KMS-11 (cell line): ENCODE measurements at regions not wholly inside any gene's neighbourhood (a gene's known extent, or its start where the extent isn't known, plus 50 kb on each side); places are given as distances from the start of the nearest gene placed in this dataset.

ENCODE experiments used
- H2AFZ ChIP-seq: fragments of 200-600 bp; sonication (generic); 2 replicates; pipeline ENCODE4 v1.6.1; 2016; ENCODE audit warnings: antibody characterized with exemption, mixed run types, low read depth
- H3K27ac ChIP-seq: fragments of 200-600 bp; sonication (generic); 2 replicates; pipeline ENCODE4 v1.6.1; 2016; ENCODE audit warnings: mild to moderate bottlenecking, mixed run types
- H3K27me3 ChIP-seq: fragments of 200-600 bp; sonication (generic); 2 replicates; pipeline ENCODE4 v1.6.1; 2017; ENCODE audit warnings: mild to moderate bottlenecking, low read depth, mixed run types, moderate library complexity; ENCODE audit not compliant: insufficient read depth
- H3K36me3 ChIP-seq: fragments of 200-600 bp; sonication (generic); 2 replicates; pipeline ENCODE4 v1.6.1; 2017; ENCODE audit warnings: mild to moderate bottlenecking, mixed run types; ENCODE audit not compliant: insufficient read depth
- H3K4me1 ChIP-seq: fragments of 200-600 bp; sonication (generic); 2 replicates; pipeline ENCODE4 v1.6.1; 2016; ENCODE audit warnings: mild to moderate bottlenecking, low read depth, mixed run types; ENCODE audit not compliant: poor library complexity, severe bottlenecking
- H3K4me2 ChIP-seq: fragments of 200-600 bp; sonication (generic); 2 replicates; pipeline ENCODE4 v1.7.0; 2016; ENCODE audit warnings: mild to moderate bottlenecking, mixed run types
- H3K4me3 ChIP-seq: fragments of 200-600 bp; sonication (generic); IDR thresholded peaks from 2 replicates; pipeline ENCODE4 v1.6.1; 2017; ENCODE audit warnings: low read depth, low read length, mixed read lengths; ENCODE audit not compliant: insufficient read depth
- H3K79me2 ChIP-seq: fragments of 200-600 bp; sonication (generic); 2 replicates; pipeline ENCODE4 v1.6.1; 2016; ENCODE audit warnings: low read depth, mixed run types; ENCODE audit not compliant: insufficient read depth
- H3K9ac ChIP-seq: fragments of 200-600 bp; sonication (generic); 2 replicates; pipeline ENCODE4 v1.6.1; 2016; ENCODE audit warnings: mild to moderate bottlenecking, mixed run types
- H4K20me1 ChIP-seq: fragments of 200-600 bp; sonication (generic); 2 replicates; pipeline ENCODE4 v1.6.1; 2016; ENCODE audit warnings: mild to moderate bottlenecking, mixed run types; ENCODE audit not compliant: insufficient read depth
- TF ChIP-seq, protein P1 (sequence below): fragments of 200-600 bp; sonication (generic); conservative IDR thresholded peaks from 2 replicates; pipeline ENCODE4 v1.6.1; 2017; ENCODE audit warnings: low read depth, mild to moderate bottlenecking, antibody characterized with exemption, low read length, moderate library complexity, mixed read lengths

DNA sequence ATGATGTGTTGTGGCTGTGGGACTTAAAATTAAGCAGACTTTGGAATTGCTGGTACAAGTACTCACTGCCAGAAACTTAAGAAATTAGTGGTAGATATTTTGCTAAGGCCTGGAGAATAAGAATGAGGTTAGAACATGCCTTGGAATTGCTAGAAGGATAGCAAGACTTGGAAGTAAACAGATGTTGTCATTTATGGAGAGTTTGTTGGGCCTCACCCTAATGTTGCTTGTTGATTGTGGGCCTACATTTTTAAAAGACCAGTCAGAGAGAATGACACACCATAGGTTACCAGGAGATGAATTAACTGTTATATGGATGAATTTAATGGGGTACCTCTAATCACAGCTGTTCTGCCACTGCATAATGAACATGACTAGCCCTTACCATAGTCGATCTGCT is 120.1 kb upstream of the GAS1 start:
- Histone ChIP-seq H3K4me1 (no peaks in the 10 kb centered on the region), H3K79me2 (no peaks in the 10 kb centered on the region), H3K9ac (no peak overlapping the region), H3K4me3 (no peak overlapping the region), H3K27ac (no peak overlapping the region), H2AFZ (no peak overlapping the region), H3K36me3 (no peaks in the 10 kb centered on the region), H3K27me3 (no peaks in the 10 kb centered on the region), H4K20me1 (no peaks in the 10 kb centered on the region), H3K4me2 (no peak overlapping the region)
- TF ChIP-seq, protein P1, sequence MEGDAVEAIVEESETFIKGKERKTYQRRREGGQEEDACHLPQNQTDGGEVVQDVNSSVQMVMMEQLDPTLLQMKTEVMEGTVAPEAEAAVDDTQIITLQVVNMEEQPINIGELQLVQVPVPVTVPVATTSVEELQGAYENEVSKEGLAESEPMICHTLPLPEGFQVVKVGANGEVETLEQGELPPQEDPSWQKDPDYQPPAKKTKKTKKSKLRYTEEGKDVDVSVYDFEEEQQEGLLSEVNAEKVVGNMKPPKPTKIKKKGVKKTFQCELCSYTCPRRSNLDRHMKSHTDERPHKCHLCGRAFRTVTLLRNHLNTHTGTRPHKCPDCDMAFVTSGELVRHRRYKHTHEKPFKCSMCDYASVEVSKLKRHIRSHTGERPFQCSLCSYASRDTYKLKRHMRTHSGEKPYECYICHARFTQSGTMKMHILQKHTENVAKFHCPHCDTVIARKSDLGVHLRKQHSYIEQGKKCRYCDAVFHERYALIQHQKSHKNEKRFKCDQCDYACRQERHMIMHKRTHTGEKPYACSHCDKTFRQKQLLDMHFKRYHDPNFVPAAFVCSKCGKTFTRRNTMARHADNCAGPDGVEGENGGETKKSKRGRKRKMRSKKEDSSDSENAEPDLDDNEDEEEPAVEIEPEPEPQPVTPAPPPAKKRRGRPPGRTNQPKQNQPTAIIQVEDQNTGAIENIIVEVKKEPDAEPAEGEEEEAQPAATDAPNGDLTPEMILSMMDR: no peak

DNA sequence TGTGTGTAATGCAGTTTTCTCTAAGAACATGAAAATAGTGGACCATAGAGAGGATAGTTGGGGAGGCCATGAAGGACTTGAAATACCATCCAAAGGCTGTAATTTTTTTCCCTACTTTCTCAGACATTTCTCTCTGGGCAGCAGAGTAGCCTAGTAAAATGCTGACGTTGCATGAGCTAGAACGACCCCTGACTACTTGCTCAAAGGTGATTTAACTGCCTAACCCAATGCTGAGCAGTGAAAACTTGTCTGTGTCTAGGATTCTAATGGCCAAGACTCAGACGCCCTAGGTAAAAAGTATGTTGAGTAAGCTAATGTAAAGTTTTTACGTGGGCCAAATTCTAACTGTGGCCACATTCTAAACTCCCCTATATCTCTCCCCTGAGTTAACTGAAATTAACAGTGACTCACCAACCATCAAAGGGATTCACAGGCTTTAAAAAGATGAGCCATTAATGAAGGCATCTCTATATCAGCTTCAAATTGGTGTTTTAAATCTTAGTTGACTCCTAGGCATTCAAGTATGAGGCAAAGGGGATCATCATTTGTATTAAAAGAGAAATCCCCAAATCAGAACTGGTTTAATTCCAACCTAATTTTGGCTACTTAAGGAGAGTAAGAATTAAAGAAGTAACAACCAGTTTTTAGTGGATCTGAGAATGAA is 121.0 kb upstream of the GAS1 start:
- Histone ChIP-seq H3K4me2 (no peak overlapping the region), H3K4me3 (no peak overlapping the region), H4K20me1 (no peaks in the 10 kb centered on the region), H3K4me1 (no peaks in the 10 kb centered on the region), H2AFZ (no peak overlapping the region), H3K27me3 (no peaks in the 10 kb centered on the region), H3K27ac (no peak overlapping the region), H3K9ac (no peak overlapping the region), H3K79me2 (no peaks in the 10 kb centered on the region), H3K36me3 (no peaks in the 10 kb centered on the region)
- TF ChIP-seq, protein P1: no peak

DNA sequence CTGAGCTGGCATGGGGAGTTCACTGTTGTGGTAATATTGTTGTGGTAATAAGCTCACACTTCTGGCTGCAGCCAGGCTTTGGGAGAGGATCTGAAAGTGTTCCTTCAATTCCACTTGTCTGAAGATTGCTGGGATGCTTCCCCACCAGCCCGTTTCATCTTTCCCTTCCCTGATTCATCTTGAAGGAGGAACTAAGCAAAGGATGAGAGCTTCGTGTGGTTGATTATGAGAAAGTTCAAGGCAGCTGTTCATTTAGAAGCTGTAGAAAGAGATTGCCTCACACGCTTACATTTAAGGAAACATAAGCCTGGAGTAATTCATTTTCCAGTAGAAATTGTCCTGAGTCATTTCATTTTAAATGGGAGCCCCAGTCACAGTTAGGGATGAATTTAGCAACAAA is 122.4 kb upstream of the GAS1 start:
- Histone ChIP-seq H4K20me1 (no peaks in the 10 kb centered on the region), H3K4me2 (no peak overlapping the region), H3K27me3 (no peaks in the 10 kb centered on the region), H3K4me1 (no peaks in the 10 kb centered on the region), H3K27ac (no peak overlapping the region), H3K36me3 (no peaks in the 10 kb centered on the region), H3K4me3 (no peak overlapping the region), H2AFZ (no peak overlapping the region), H3K9ac (no peak overlapping the region), H3K79me2 (no peaks in the 10 kb centered on the region)
- TF ChIP-seq, protein P1: no peak

DNA sequence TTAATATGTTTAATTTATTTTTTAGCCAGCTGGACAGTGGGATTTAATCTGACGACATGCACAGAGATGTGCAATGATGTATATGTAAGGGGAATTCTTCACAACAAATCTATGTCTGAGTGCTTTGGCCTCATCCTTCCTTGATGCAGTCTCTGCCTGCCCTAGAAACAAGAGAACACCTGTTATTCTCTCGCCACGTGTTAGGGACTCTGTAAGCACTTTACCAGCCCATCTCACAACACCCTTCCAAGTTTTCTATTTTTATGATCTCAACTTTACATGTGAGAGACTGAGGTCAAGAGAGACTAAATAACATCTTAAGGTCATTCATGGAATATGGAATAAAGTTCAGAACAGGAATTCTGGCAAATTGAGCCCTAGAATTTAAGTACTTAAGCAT is 123.0 kb upstream of the GAS1 start:
- no peak overlapping the region for H3K4me2 ChIP-seq
- H3K79me2 ChIP-seq: no peaks in the 10 kb centered on the region
- H3K27ac ChIP-seq: no peak overlapping the region
- H3K4me1 ChIP-seq: no peaks in the 10 kb centered on the region
- H4K20me1 ChIP-seq: no peaks in the 10 kb centered on the region
- no peak overlapping the region for H3K4me3 ChIP-seq
- no peaks in the 10 kb centered on the region for H3K36me3 ChIP-seq
- no peaks in the 10 kb centered on the region for H3K27me3 ChIP-seq
- no peak overlapping the region for H2AFZ ChIP-seq
- TF ChIP-seq, protein P1: no peak
- H3K9ac ChIP-seq: no peak overlapping the region
